Caco-2 (cell line): ENCODE measurements at regions not wholly inside any gene's neighbourhood (a gene's known extent, or its start where the extent isn't known, plus 50 kb on each side); places are given as distances from the start of the nearest gene placed in this dataset.

ENCODE experiments used
- BruUV-seq: library from RNA; stranded (reverse); fragments of 400-500 nt; replicated peaks from 2 replicates; lab custom pipeline; 2021; lab: Mats Ljungman, UMichigan
- CTCF ChIA-PET: fragments of 300-600 bp; sonication (Branson Sonifier 250); formaldehyde crosslinking; loops from one replicate; lab custom pipeline; 2022; ENCODE audit warnings: antibody characterized with exemption; lab: Charles Lee
- POLR2A ChIA-PET: fragments of 300-600 bp; sonication (Branson Sonifier 250); formaldehyde crosslinking; loops from one replicate; lab custom pipeline; 2022; ENCODE audit warnings: antibody characterized with exemption; lab: Charles Lee
- DNase-seq, 2 experiments: peaks; one replicate each; pipeline versions ENCODE4 v3.0.0 to v3.0.0-alpha.2; 2020 to 2022
- H3K27me3 ChIP-seq: replicated peaks from 2 replicates; pipeline ENCODE4 v1.6.0; 2011; ENCODE audit warnings: low read length; ENCODE audit not compliant: control insufficient read depth, insufficient read depth
- H3K36me3 ChIP-seq: 2 replicates; pipeline ENCODE4 v1.5.1; 2011; ENCODE audit warnings: low read length; ENCODE audit not compliant: control insufficient read depth, insufficient read depth
- H3K4me1 ChIP-seq: fragments of 250-450 bp; sonication (Bioruptor Pico); 2 replicates; pipeline ENCODE4 v1.5.1; 2020; ENCODE audit warnings: mild to moderate bottlenecking
- H3K4me3 ChIP-seq: 2 replicates; pipeline ENCODE4 v1.5.1; 2011; ENCODE audit warnings: low read depth, mild to moderate bottlenecking, control low read depth, low read length
- H3K9me3 ChIP-seq: fragments of 250-450 bp; sonication (Bioruptor Pico); 2 replicates; pipeline ENCODE4 v1.5.1; 2020; ENCODE audit warnings: mild to moderate bottlenecking, moderate library complexity
- H3K27ac Mint-ChIP-seq: one replicate; pipeline ENCODE4 v1.8.0; 2022; ENCODE audit warnings: mixed read lengths; ENCODE audit not compliant: unreplicated experiment
- H3K27me3 Mint-ChIP-seq: one replicate; pipeline ENCODE4 v1.8.0; 2022; ENCODE audit warnings: mixed read lengths; ENCODE audit not compliant: insufficient read depth, unreplicated experiment
- H3K36me3 Mint-ChIP-seq: one replicate; pipeline ENCODE4 v1.8.0; 2022; ENCODE audit warnings: mild to moderate bottlenecking, mixed read lengths; ENCODE audit not compliant: insufficient read depth, unreplicated experiment
- H3K4me1 Mint-ChIP-seq: one replicate; pipeline ENCODE4 v1.8.0; 2022; ENCODE audit warnings: low read depth, mixed read lengths; ENCODE audit not compliant: unreplicated experiment
- H3K4me3 Mint-ChIP-seq: one replicate; pipeline ENCODE4 v1.8.0; 2022; ENCODE audit warnings: mild to moderate bottlenecking, moderate library complexity, mixed read lengths; ENCODE audit not compliant: unreplicated experiment
- H3K9me3 Mint-ChIP-seq: one replicate; pipeline ENCODE4 v1.8.0; 2022; ENCODE audit warnings: mixed read lengths; ENCODE audit not compliant: unreplicated experiment
- intact Hi-C: fragments of 100-400 bp; cut with micrococcal nuclease; formaldehyde crosslinking; loops from one replicate; pipeline ENCODE4 v1.10.0; 2022; ENCODE audit not compliant: unreplicated experiment
- TF ChIP-seq, protein P1 (sequence below), 2 experiments: fragments of 200-600 bp in 1 of 2; IDR thresholded peaks; 1 replicate in 1 of 2; 2 replicates in 1 of 2; pipeline versions ENCODE4 v1.5.1 to v1.8.0; 2011 to 2022; ENCODE audit warnings: antibody characterized with exemption in 1 of 2, control low read depth in 1 of 2, inconsistent platforms in 1 of 2, low read depth in 1 of 2, low read length in 1 of 2, mild to moderate bottlenecking in 1 of 2, moderate library complexity in 1 of 2; ENCODE audit not compliant: insufficient read depth in 1 of 2, severe bottlenecking in 1 of 2, unreplicated experiment in 1 of 2

DNA sequence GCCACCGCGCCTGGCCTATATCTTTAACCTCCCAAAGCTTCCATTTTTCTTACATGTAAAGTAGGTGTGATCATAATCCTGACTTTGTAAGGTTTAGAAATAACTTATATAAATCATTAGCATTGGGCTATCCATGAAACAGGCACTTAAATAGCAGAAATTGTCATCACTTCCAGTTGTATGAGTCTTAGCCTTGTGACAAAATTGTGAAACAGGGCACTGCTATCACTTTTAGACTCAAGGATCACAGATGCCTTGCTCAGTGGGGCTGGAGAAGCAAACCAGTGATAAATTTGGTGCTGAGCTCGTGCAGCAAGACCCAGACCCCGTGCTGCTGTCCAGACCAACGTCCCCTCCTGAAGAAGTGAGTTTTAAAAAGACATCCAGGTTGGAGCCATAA is 209.7 kb downstream of the KATNAL1 start:
- no TSS peak for BruUV-seq
- ChIA-PET POLR2A (no interaction called here), CTCF (interaction anchor here (0.6 kb wide), 1 partner anchor 552 kb away, joined by 3 read pairs; no protein-coding TSS in a partner anchor)
- Histone ChIP-seq H3K27me3 (no peaks in the 10 kb centered on the region), H3K4me1 (no peaks in the 10 kb centered on the region), H3K36me3 (no peaks in the 10 kb centered on the region), H3K9me3 (no peaks in the 10 kb centered on the region), H3K4me3 (no peak overlapping the region)
- TF ChIP-seq, protein P1, sequence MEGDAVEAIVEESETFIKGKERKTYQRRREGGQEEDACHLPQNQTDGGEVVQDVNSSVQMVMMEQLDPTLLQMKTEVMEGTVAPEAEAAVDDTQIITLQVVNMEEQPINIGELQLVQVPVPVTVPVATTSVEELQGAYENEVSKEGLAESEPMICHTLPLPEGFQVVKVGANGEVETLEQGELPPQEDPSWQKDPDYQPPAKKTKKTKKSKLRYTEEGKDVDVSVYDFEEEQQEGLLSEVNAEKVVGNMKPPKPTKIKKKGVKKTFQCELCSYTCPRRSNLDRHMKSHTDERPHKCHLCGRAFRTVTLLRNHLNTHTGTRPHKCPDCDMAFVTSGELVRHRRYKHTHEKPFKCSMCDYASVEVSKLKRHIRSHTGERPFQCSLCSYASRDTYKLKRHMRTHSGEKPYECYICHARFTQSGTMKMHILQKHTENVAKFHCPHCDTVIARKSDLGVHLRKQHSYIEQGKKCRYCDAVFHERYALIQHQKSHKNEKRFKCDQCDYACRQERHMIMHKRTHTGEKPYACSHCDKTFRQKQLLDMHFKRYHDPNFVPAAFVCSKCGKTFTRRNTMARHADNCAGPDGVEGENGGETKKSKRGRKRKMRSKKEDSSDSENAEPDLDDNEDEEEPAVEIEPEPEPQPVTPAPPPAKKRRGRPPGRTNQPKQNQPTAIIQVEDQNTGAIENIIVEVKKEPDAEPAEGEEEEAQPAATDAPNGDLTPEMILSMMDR (IDR thresholded peaks at IDR 0.05; ENCODE audit: insufficient read depth in 1 of 2, low read depth in 1 of 2, low read length in 1 of 2, severe bottlenecking in 1 of 2, unreplicated experiment in 1 of 2): no peak
- H3K27ac Mint-ChIP-seq: no peak overlapping the region
- H3K4me1 Mint-ChIP-seq: no peaks in the 10 kb centered on the region
- H3K36me3 Mint-ChIP-seq: no peaks in the 10 kb centered on the region
- H3K27me3 Mint-ChIP-seq: no peaks in the 10 kb centered on the region
- H3K4me3 Mint-ChIP-seq: no peak overlapping the region
- intact Hi-C loops: no loop called here
- no peak for DNase-seq
- H3K9me3 Mint-ChIP-seq: no peaks in the 10 kb centered on the region

DNA sequence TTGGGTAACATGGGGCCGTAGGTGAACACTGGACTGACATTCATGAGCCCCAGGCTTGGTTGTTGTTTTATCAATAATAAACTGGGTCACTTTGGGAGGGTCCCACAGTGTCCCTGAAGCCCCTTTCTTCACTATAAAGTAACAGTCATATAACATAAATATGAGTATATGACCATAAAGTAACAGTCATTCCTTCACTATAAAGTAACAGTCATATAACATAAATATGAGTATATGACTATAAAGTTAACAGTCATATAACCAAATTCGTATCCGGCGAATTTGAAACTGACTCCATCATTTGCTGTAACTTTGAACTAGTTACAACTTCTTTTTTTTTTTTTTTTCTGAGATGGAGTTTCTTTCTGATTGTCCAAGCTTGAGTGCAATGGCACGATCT is 210.3 kb downstream of the KATNAL1 start:
- TF ChIP-seq, protein P1 (IDR thresholded peaks at IDR 0.05; ENCODE audit: insufficient read depth in 1 of 2, low read depth in 1 of 2, low read length in 1 of 2, severe bottlenecking in 1 of 2, unreplicated experiment in 1 of 2): no peak
- no peaks in the 10 kb centered on the region for H3K4me1 ChIP-seq
- intact Hi-C loops: no loop called here
- H3K36me3 Mint-ChIP-seq: no peaks in the 10 kb centered on the region
- no TSS peak for BruUV-seq
- H3K27ac Mint-ChIP-seq: no peak overlapping the region
- H3K9me3 Mint-ChIP-seq: no peaks in the 10 kb centered on the region
- ChIA-PET CTCF (no interaction called here), POLR2A (no interaction called here)
- H3K4me3 Mint-ChIP-seq: no peak overlapping the region
- DNase-seq: no peak
- H3K4me1 Mint-ChIP-seq: no peaks in the 10 kb centered on the region
- H3K4me3 ChIP-seq: no peak overlapping the region
- H3K27me3 ChIP-seq: no peaks in the 10 kb centered on the region
- H3K27me3 Mint-ChIP-seq: no peaks in the 10 kb centered on the region
- no peaks in the 10 kb centered on the region for H3K36me3 ChIP-seq
- no peaks in the 10 kb centered on the region for H3K9me3 ChIP-seq

DNA sequence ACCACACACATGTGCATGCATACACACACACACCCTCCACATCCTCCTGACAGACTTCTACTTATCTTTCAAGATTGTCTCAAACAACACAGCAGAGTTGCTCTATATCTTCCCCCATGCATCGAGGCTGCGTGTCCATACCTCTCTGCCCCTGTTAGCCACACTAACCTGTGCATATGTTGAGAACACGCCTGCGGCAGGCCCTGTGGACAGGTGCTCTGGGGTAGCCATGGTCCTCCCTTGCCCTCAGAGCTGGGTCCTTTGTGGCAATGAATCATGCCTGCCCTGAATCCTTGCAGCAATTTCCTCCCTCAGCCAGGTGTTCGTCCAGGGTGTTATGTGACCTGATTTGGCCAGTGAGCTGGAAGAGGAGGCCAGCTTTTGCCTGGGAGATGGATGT is 213.3 kb downstream of the KATNAL1 start:
- Mint-ChIP-seq H3K4me1 (no peaks in the 10 kb centered on the region), H3K36me3 (no peaks in the 10 kb centered on the region), H3K27ac (no peak overlapping the region), H3K27me3 (no peaks in the 10 kb centered on the region), H3K4me3 (no peak overlapping the region), H3K9me3 (no peaks in the 10 kb centered on the region)
- no peak for DNase-seq
- CTCF ChIA-PET: no interaction called here
- BruUV-seq: no TSS peak
- TF ChIP-seq, protein P1 (IDR thresholded peaks at IDR 0.05; ENCODE audit: insufficient read depth in 1 of 2, low read depth in 1 of 2, low read length in 1 of 2, severe bottlenecking in 1 of 2, unreplicated experiment in 1 of 2): no peak
- no peak overlapping the region for H3K4me3 ChIP-seq
- H3K36me3 ChIP-seq: no peaks in the 10 kb centered on the region
- intact Hi-C loops: no loop called here
- H3K4me1 ChIP-seq: no peaks in the 10 kb centered on the region
- POLR2A ChIA-PET: no interaction called here
- H3K27me3 ChIP-seq: no peaks in the 10 kb centered on the region
- H3K9me3 ChIP-seq: no peaks in the 10 kb centered on the region
